ENCODE measurements at regions not wholly inside any gene's neighbourhood (a gene's known extent, or its start where the extent isn't known, plus 50 kb on each side); places are given as distances from the start of the nearest gene placed in this dataset.

DNA sequence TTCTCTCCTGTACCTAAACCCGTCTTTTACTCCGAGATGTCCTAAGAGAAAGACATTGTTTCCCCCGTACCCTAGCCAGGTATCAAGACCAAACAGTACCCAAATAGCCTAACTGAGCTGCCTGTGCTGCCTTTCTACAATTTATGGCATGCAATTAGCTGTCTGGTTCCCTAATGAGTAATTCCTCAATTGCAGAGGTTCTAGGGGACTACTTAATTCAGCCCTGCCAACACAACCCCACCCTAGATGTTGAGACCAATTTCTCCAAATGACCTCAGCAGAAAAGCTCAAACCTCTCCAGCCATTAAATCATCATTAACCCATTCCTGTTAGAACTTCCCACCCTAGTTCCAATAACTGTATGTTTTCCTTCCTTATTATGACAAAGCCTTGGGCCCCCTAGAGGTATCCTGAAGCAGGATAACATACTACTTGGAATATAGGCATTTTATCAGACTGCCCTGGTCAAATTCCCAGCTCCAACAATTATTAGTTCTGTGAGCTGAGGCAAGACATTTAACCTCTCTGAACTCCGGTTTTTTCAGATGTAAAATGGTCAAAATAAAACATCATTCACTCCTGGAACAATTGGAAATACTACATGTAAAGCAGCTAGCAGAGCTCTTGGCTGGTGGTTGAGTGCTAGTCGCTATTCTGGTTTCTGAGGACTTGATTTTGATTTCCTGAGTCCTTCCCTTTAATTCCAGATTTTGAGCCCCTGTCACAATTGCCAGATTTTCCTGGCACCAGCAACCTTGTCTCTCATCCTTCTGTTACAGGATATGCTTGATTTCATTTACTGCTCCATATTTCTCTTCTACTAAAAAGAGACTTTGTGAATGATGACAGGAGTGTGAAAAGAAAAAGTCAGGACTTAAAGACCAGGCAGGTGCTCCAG lies 244.6 kb upstream of the TENM3 start:
- H3K4me3 ChIP-seq (ENCODE audit: insufficient read length, low read depth) = no peak overlapping the region
- H3K36me3 ChIP-seq (ENCODE audit: insufficient read depth, insufficient read length, low read length) = no peaks in the 10 kb centered on the region
- H3K9ac ChIP-seq (ENCODE audit: insufficient read length, low read depth) = no peak overlapping the region
- no peaks in the 10 kb centered on the region for H3K27me3 ChIP-seq (ENCODE audit: insufficient read depth, insufficient read length)
- no peaks in the 10 kb centered on the region for H3K9me3 ChIP-seq (ENCODE audit: insufficient read depth, low read length)
- no peak for DNase-seq (ENCODE audit: low read depth, low spot score)
- TF ChIP-seq ZNF274 (IDR thresholded peaks at IDR 0.05; ENCODE audit: low read depth, low read length) = no peak
- TF ChIP-seq SUZ12 (IDR thresholded peaks at IDR 0.05; ENCODE audit: extremely low read depth, insufficient read depth, insufficient read length) = no peak
- TF ChIP-seq YY1 (IDR thresholded peaks at IDR 0.05; ENCODE audit: insufficient read depth, insufficient read length) = no peak
- no peaks in the 10 kb centered on the region for H3K4me1 ChIP-seq (ENCODE audit: insufficient read depth, insufficient read length)

DNA sequence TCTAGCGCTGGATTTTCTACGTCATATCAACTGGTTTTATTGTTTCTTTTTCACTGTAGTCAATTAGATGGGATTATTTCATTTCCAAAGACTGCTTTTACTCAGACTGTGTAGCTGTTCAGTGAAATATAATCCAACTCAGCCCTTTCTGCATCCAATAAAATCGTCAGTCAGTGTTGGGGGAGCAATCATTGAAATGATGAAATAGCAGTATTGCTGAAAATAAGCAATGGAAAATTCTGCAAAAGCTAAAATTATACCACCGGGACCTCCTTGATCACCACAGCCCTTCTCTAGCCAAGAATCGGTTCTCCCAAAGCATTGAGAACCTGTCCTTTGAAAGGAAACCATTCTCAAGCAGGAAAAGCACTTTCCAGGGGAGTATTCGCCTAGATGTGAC lies 243.1 kb upstream of the TENM3 start:
- no peak overlapping the region for H3K4me3 ChIP-seq (ENCODE audit: insufficient read length, low read depth)
- no peaks in the 10 kb centered on the region for H3K9me3 ChIP-seq (ENCODE audit: insufficient read depth, low read length)
- H3K27me3 ChIP-seq (ENCODE audit: insufficient read depth, insufficient read length) = no peaks in the 10 kb centered on the region
- H3K36me3 ChIP-seq (ENCODE audit: insufficient read depth, insufficient read length, low read length) = no peaks in the 10 kb centered on the region
- H3K9ac ChIP-seq (ENCODE audit: insufficient read length, low read depth) = no peak overlapping the region
- DNase-seq (ENCODE audit: low read depth, low spot score) = no peak
- H3K4me1 ChIP-seq (ENCODE audit: insufficient read depth, insufficient read length) = no peaks in the 10 kb centered on the region
- no peak for TF ChIP-seq ZNF274 (IDR thresholded peaks at IDR 0.05; ENCODE audit: low read depth, low read length)
- no peak for TF ChIP-seq YY1 (IDR thresholded peaks at IDR 0.05; ENCODE audit: insufficient read depth, insufficient read length)
- no peak for TF ChIP-seq SUZ12 (IDR thresholded peaks at IDR 0.05; ENCODE audit: extremely low read depth, insufficient read depth, insufficient read length)

DNA sequence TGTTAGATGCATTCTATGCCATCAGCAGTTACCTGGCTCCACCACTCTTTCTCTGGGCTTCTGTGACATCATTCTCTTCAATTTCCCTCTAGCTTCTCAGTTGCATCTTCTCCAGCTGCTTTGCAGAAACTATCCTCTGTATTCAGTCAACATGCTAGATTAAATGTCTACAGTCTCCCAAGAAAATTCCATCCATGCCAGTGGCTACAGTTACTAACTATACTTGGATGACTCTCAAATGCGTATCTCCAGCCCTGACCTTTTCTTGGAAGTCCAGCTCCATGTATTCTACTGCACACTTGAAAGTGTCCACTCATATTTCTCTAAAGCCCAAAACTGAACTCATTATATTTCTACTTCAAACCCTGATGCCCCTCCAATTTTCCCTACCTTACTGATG lies 232.3 kb upstream of the TENM3 start:
- Histone ChIP-seq H3K27me3 (ENCODE audit: insufficient read depth, insufficient read length) (no peaks in the 10 kb centered on the region), H3K9me3 (ENCODE audit: insufficient read depth, low read length) (no peaks in the 10 kb centered on the region), H3K36me3 (ENCODE audit: insufficient read depth, insufficient read length, low read length) (peaks cover 10% of the 10 kb centered on the region), H3K4me1 (ENCODE audit: insufficient read depth, insufficient read length) (peaks cover 2% of the 10 kb centered on the region), H3K4me3 (ENCODE audit: insufficient read length, low read depth) (no peak overlapping the region), H3K9ac (ENCODE audit: insufficient read length, low read depth) (no peak overlapping the region)
- TF ChIP-seq YY1 (IDR thresholded peaks at IDR 0.05; ENCODE audit: insufficient read depth, insufficient read length) (no peak), ZNF274 (IDR thresholded peaks at IDR 0.05; ENCODE audit: low read depth, low read length) (no peak), SUZ12 (IDR thresholded peaks at IDR 0.05; ENCODE audit: extremely low read depth, insufficient read depth, insufficient read length) (no peak)
- no peak for DNase-seq (ENCODE audit: low read depth, low spot score)

DNA sequence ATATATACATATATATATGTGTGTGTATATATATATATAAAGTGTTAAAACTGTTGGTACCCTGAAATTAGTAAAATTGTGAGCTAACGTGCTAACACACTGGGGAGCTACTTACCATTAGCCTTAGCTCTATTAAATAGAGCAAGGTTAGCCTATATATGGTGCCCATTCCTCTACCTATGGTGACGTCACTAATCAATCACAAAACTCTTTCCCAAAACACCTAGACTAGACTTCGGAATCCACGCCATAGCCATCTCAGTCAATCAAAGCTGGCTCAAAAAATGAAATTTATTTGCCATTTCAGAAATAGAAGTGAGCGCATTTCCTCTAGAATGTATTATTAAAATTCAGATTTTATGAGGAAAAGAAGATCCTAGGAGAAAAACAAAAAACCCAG lies 229.0 kb upstream of the TENM3 start:
- no peak overlapping the region for H3K4me3 ChIP-seq (ENCODE audit: insufficient read length, low read depth)
- no peaks in the 10 kb centered on the region for H3K9me3 ChIP-seq (ENCODE audit: insufficient read depth, low read length)
- no peaks in the 10 kb centered on the region for H3K27me3 ChIP-seq (ENCODE audit: insufficient read depth, insufficient read length)
- H3K9ac ChIP-seq (ENCODE audit: insufficient read length, low read depth) = no peak overlapping the region
- DNase-seq (ENCODE audit: low read depth, low spot score) = no peak
- TF ChIP-seq YY1 (IDR thresholded peaks at IDR 0.05; ENCODE audit: insufficient read depth, insufficient read length) (no peak), SUZ12 (IDR thresholded peaks at IDR 0.05; ENCODE audit: extremely low read depth, insufficient read depth, insufficient read length) (no peak), ZNF274 (IDR thresholded peaks at IDR 0.05; ENCODE audit: low read depth, low read length) (no peak)
- peaks cover 8% of the 10 kb centered on the region for H3K36me3 ChIP-seq (ENCODE audit: insufficient read depth, insufficient read length, low read length)
- peaks cover 2% of the 10 kb centered on the region for H3K4me1 ChIP-seq (ENCODE audit: insufficient read depth, insufficient read length)

DNA sequence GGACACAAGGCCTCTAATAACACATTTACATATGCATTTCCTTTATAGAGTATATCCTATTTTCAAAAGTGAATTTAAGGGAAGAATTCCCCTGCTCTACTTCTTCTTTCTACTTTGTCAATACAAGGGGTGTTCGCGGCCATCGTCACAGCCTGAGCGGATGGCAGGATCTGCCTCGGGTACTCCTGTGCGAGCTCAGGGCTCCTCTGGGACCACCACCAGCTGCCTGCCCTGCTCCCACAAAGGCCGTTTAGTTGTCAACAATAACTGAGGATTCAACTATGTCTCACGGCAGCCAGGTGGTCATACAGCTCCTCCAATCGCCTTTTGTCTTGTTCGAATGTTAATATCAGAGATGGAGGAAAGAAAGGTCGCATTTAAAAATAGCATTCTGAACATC lies 228.2 kb upstream of the TENM3 start:
- Histone ChIP-seq H3K27me3 (ENCODE audit: insufficient read depth, insufficient read length) (no peaks in the 10 kb centered on the region), H3K4me1 (ENCODE audit: insufficient read depth, insufficient read length) (no peaks in the 10 kb centered on the region), H3K36me3 (ENCODE audit: insufficient read depth, insufficient read length, low read length) (peaks cover 3% of the 10 kb centered on the region), H3K9me3 (ENCODE audit: insufficient read depth, low read length) (no peaks in the 10 kb centered on the region), H3K9ac (ENCODE audit: insufficient read length, low read depth) (no peak overlapping the region), H3K4me3 (ENCODE audit: insufficient read length, low read depth) (no peak overlapping the region)
- no peak for DNase-seq (ENCODE audit: low read depth, low spot score)
- TF ChIP-seq ZNF274 (IDR thresholded peaks at IDR 0.05; ENCODE audit: low read depth, low read length) = no peak
- TF ChIP-seq SUZ12 (IDR thresholded peaks at IDR 0.05; ENCODE audit: extremely low read depth, insufficient read depth, insufficient read length) = no peak
- no peak for TF ChIP-seq YY1 (IDR thresholded peaks at IDR 0.05; ENCODE audit: insufficient read depth, insufficient read length)

DNA sequence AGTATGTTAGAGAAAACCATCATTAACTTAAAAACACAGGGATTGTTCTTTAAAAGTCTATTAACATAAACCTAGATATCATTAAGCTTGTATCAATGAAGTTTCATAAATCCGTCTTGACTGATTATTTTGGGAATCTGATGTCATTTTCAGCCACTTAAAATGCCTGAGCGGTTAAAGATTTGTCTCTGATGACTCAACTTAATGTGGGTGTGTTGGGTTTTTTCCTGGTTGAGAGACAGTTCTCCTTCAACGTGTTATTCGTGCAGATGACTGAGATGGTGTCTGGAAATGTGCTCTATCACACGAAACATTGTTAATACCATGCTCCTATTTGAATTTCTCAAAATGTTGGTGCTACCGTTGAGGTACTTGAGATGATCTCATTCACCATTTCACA lies 227.3 kb upstream of the TENM3 start:
- H3K9me3 ChIP-seq (ENCODE audit: insufficient read depth, low read length) = no peaks in the 10 kb centered on the region
- no peak overlapping the region for H3K9ac ChIP-seq (ENCODE audit: insufficient read length, low read depth)
- H3K36me3 ChIP-seq (ENCODE audit: insufficient read depth, insufficient read length, low read length) = peaks cover 3% of the 10 kb centered on the region
- H3K4me3 ChIP-seq (ENCODE audit: insufficient read length, low read depth) = no peak overlapping the region
- no peaks in the 10 kb centered on the region for H3K4me1 ChIP-seq (ENCODE audit: insufficient read depth, insufficient read length)
- H3K27me3 ChIP-seq (ENCODE audit: insufficient read depth, insufficient read length) = no peaks in the 10 kb centered on the region
- TF ChIP-seq SUZ12 (IDR thresholded peaks at IDR 0.05; ENCODE audit: extremely low read depth, insufficient read depth, insufficient read length) = no peak
- no peak for TF ChIP-seq YY1 (IDR thresholded peaks at IDR 0.05; ENCODE audit: insufficient read depth, insufficient read length)
- no peak for TF ChIP-seq ZNF274 (IDR thresholded peaks at IDR 0.05; ENCODE audit: low read depth, low read length)
- no peak for DNase-seq (ENCODE audit: low read depth, low spot score)

DNA sequence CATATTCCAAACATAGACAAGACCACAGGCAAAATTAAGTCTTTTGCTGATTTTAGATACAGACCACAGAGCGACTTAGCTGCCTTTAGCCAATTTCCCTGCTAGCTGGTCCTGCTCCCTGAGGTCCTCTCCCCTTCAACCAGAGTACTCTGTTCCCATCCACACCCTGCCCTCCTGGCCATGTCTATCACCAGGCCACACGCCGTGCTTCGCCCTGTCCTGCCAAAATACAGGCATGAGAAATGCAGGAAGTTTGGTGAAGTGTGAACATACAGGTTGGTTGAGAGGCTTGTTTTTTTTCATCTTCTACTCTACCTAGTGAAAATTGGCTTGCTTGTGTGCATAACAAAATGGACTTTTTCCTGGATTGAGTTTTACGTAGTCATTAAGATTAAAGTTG lies 226.2 kb upstream of the TENM3 start:
- Histone ChIP-seq H3K36me3 (ENCODE audit: insufficient read depth, insufficient read length, low read length) (no peaks in the 10 kb centered on the region), H3K4me1 (ENCODE audit: insufficient read depth, insufficient read length) (no peaks in the 10 kb centered on the region), H3K9ac (ENCODE audit: insufficient read length, low read depth) (no peak overlapping the region), H3K4me3 (ENCODE audit: insufficient read length, low read depth) (no peak overlapping the region), H3K9me3 (ENCODE audit: insufficient read depth, low read length) (no peaks in the 10 kb centered on the region), H3K27me3 (ENCODE audit: insufficient read depth, insufficient read length) (no peaks in the 10 kb centered on the region)
- DNase-seq (ENCODE audit: low read depth, low spot score) = no peak
- TF ChIP-seq YY1 (IDR thresholded peaks at IDR 0.05; ENCODE audit: insufficient read depth, insufficient read length) (no peak), ZNF274 (IDR thresholded peaks at IDR 0.05; ENCODE audit: low read depth, low read length) (no peak), SUZ12 (IDR thresholded peaks at IDR 0.05; ENCODE audit: extremely low read depth, insufficient read depth, insufficient read length) (no peak)

Measured in NT2/D1 (cell line).